Memory B cell (primary cell): ENCODE measurements at regions not wholly inside any gene's neighbourhood (a gene's known extent, or its start where the extent isn't known, plus 50 kb on each side); places are given as distances from the start of the nearest gene placed in this dataset.

Source experiments
- ATAC-seq: fragments of 150-1000 bp; cut with Tn5 transposase; 2 replicates; pipeline ENCODE4 v1.10.0; 2021; ENCODE audit warnings: low read depth, mild to moderate bottlenecking, moderate library complexity
- DNase-seq, 2 donors: peaks; one replicate each; pipeline ENCODE4 v3.0.0; 2022; ENCODE audit warnings: low spot score in 2 of 2
- H3K27ac Mint-ChIP-seq: one replicate; pipeline ENCODE4 v1.8.0; 2022; ENCODE audit warnings: mild to moderate bottlenecking, moderate library complexity, mixed read lengths
- H3K27me3 Mint-ChIP-seq: one replicate; pipeline ENCODE4 v1.8.0; 2022; ENCODE audit warnings: mixed read lengths
- H3K36me3 Mint-ChIP-seq: one replicate; pipeline ENCODE4 v1.8.0; 2022; ENCODE audit warnings: mild to moderate bottlenecking, mixed read lengths
- H3K4me1 Mint-ChIP-seq: one replicate; pipeline ENCODE4 v1.8.0; 2022; ENCODE audit warnings: mixed read lengths
- H3K4me3 Mint-ChIP-seq: one replicate; pipeline ENCODE4 v1.8.0; 2022; ENCODE audit warnings: mild to moderate bottlenecking, moderate library complexity, mixed read lengths
- H3K9me3 Mint-ChIP-seq: one replicate; pipeline ENCODE4 v1.8.0; 2022; ENCODE audit warnings: mixed read lengths

DNA sequence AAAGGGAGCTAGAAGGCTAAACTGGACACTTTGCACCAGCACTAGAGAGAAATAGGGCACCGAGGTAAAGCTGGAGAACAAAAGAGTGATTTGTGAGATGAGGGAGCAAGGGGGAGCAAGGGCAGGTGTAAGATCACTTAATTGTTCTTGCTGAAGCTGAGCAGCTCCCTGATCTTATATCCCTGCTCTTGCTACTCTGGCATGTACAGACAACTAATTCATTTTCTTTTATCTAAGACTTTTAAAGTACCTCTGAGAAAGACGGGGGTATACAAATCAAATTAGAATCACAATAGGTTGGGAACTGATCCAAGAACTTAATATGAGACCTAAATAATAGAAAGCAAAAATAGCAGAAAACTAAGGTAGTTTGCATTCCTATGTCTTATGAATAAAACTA, 381.7 kb upstream of the POU3F2 start:
- no peak for ATAC-seq
- Mint-ChIP-seq H3K27me3 (no peaks in the 10 kb centered on the region), H3K27ac (no peak overlapping the region)

DNA sequence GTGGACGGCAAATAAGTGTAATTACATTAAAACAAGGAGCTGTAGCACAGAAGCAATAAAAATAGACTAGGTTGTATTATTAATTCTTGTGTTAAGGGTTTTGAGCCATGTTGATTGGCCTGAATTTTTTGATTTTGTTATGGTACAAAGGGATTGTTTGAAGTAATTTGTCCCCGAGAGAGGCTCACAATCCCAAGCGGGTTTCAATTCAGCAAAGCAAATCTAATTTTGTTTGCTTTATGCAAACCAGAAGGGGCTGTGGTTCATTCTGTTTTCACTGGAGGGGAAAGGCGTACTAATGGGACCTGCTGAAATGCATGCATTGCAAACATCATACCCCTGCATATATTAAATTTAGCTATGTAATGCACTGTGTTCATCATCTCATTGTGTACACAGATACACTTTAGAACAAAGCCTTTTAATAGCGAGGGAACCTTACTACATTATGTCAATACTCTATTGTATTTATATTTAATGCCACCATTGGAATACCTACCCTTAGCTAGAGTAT, 379.5 kb upstream of the POU3F2 start:
- no peak overlapping the region for H3K27ac Mint-ChIP-seq
- DNase-seq (no peak), ATAC-seq (no peak)
- no peaks in the 10 kb centered on the region for H3K9me3 Mint-ChIP-seq
- no peaks in the 10 kb centered on the region for H3K27me3 Mint-ChIP-seq
- no peaks in the 10 kb centered on the region for H3K4me1 Mint-ChIP-seq
- no peak overlapping the region for H3K4me3 Mint-ChIP-seq
- H3K36me3 Mint-ChIP-seq: no peaks in the 10 kb centered on the region

More for the DNA sequence above, 381.7 kb upstream of the POU3F2 start:
- Mint-ChIP-seq H3K9me3 (no peaks in the 10 kb centered on the region), H3K36me3 (no peaks in the 10 kb centered on the region), H3K4me3 (no peak overlapping the region), H3K4me1 (no peaks in the 10 kb centered on the region)
- no peak for DNase-seq

DNA sequence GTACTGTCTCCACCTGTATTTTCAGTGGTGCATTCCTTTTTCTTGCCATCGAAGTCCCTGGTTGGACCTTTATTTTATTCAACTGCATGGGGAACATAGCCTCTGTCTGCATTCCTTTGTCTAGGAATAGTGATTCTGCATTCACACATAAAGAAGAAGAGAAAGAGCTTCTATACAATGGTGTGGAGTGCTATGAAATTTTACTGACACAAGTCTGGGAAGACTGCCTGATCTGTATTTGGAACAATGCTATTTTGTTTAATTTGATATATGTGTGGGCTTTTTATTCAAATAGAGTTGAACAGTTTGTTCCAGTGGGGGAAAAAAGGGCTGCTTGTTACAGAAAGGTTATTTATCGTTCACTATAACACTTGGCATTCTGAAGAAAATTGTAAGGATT, 375.7 kb upstream of the POU3F2 start:
- H3K4me3 Mint-ChIP-seq: no peak overlapping the region
- no peaks in the 10 kb centered on the region for H3K27me3 Mint-ChIP-seq
- DNase-seq (no peak), ATAC-seq (no peak)
- H3K27ac Mint-ChIP-seq: no peak overlapping the region
- peaks cover 2% of the 10 kb centered on the region for H3K9me3 Mint-ChIP-seq
- H3K4me1 Mint-ChIP-seq: no peaks in the 10 kb centered on the region
- H3K36me3 Mint-ChIP-seq: no peaks in the 10 kb centered on the region

- no peaks in the 10 kb centered on the region for H3K36me3 Mint-ChIP-seq
- no peak overlapping the region for H3K27ac Mint-ChIP-seq
- no peak for ATAC-seq
Measured at GRCh38 chr6:98463038-98464000, 371.1 kb upstream of the POU3F2 start.

DNA sequence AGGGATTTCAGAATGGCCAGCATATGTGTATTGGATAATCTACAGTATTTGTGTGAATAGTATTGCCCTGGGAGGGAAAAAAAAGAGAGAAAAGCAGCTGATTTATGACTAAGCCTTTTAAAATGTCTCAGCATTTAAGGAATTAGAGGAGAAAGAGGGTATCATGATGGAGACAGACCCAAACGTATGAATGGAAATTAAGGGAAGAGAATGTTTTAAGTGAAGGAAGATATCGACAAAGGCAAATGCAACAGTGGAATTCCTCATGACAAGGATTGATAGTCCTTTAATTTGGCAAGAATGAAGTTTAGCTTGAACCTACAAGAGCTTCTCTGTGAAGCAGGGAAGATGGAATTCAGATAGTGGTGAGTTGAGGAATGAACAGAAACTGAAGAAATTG, 367.3 kb upstream of the POU3F2 start:
- ATAC-seq (no peak), DNase-seq (no peak)
- Mint-ChIP-seq H3K27me3 (no peaks in the 10 kb centered on the region), H3K4me1 (no peaks in the 10 kb centered on the region), H3K4me3 (no peak overlapping the region), H3K36me3 (no peaks in the 10 kb centered on the region), H3K27ac (no peak overlapping the region), H3K9me3 (peaks cover 7% of the 10 kb centered on the region)

More at GRCh38 chr6:98463038-98464000, 371.1 kb upstream of the POU3F2 start:
- Mint-ChIP-seq H3K27me3 (no peaks in the 10 kb centered on the region), H3K9me3 (peaks cover 2% of the 10 kb centered on the region), H3K4me3 (no peak overlapping the region), H3K4me1 (no peaks in the 10 kb centered on the region)
- DNase-seq: no peak

DNA sequence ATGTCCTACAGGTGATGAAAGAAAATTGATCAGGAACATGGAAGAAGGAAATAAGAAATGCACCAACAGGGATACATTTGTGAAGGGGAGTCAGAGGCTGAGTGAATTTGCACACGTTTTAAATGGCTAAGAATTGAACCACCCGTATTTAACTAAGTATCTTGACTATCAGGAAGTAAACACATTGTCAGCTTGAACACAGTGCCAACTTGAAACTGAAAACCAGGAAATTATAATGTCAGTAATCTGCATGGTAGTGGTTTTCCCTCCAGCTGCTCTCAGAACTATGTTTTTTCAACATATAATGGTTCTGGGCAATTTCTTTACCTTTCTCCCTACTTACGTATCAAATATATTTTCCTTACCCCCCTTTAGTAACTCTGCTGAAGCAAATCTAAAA, 366.5 kb upstream of the POU3F2 start:
- no peaks in the 10 kb centered on the region for H3K4me1 Mint-ChIP-seq
- no peaks in the 10 kb centered on the region for H3K36me3 Mint-ChIP-seq
- H3K27ac Mint-ChIP-seq: no peak overlapping the region
- no peak overlapping the region for H3K4me3 Mint-ChIP-seq
- H3K27me3 Mint-ChIP-seq: no peaks in the 10 kb centered on the region
- DNase-seq (no peak), ATAC-seq (no peak)
- peaks cover 7% of the 10 kb centered on the region for H3K9me3 Mint-ChIP-seq

GRCh38 chr6:98469141-98469540, 365.2 kb upstream of the POU3F2 start:
- ATAC-seq (no peak), DNase-seq (no peak)
- Mint-ChIP-seq H3K4me1 (no peaks in the 10 kb centered on the region), H3K4me3 (no peak overlapping the region), H3K27ac (no peak overlapping the region), H3K36me3 (no peaks in the 10 kb centered on the region), H3K9me3 (peaks cover 7% of the 10 kb centered on the region), H3K27me3 (no peaks in the 10 kb centered on the region)

- H3K27ac Mint-ChIP-seq: no peak overlapping the region
- H3K36me3 Mint-ChIP-seq: no peaks in the 10 kb centered on the region
- no peaks in the 10 kb centered on the region for H3K27me3 Mint-ChIP-seq
- H3K4me1 Mint-ChIP-seq: no peaks in the 10 kb centered on the region
- H3K4me3 Mint-ChIP-seq: no peak overlapping the region
- DNase-seq (no peak), ATAC-seq (no peak)
- H3K9me3 Mint-ChIP-seq: peaks cover 7% of the 10 kb centered on the region
Measured at GRCh38 chr6:98470821-98471220, 363.6 kb upstream of the POU3F2 start.

DNA sequence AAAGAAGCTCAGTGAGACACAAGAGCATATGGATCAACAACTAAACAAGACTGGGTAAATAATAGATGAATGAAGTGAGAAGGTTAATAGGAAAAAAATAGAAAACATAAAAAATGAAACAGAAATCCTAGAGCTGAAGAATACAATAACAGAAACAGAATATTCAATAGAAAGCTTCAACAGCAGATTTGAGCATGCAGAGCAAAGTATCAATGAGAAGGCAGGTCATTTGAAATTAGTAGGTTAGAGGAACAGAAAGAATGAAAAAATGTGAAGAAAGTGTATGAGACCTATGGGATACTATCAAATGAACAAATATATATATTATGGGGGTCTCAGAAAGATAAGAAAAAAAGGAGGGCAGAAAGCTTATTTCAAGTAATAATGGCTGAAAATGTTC, 362.9 kb upstream of the POU3F2 start:
- H3K9me3 Mint-ChIP-seq: peaks cover 7% of the 10 kb centered on the region
- H3K4me1 Mint-ChIP-seq: no peaks in the 10 kb centered on the region
- H3K36me3 Mint-ChIP-seq: no peaks in the 10 kb centered on the region
- ATAC-seq (no peak), DNase-seq (no peak)
- no peak overlapping the region for H3K27ac Mint-ChIP-seq
- H3K4me3 Mint-ChIP-seq: no peak overlapping the region
- H3K27me3 Mint-ChIP-seq: no peaks in the 10 kb centered on the region

DNA sequence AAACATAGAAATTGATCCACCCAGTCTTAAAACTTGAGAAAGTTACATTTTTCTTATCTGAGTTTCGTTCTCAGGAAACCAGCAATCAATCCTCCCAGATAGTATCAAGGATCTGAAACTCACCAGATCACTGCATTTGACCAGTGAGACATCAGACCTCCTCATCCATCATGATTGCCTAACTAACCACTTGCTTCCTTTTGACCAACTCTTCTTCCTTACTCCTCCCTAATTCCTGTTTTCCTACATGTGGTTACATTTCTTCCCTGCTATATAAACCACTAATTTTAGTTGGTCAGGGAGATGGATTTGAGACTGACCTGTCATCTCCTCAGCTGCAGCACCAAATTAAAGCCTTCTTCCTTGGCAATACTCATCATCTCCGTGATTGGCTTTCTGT, 357.1 kb upstream of the POU3F2 start:
- Mint-ChIP-seq H3K9me3 (peaks cover 6% of the 10 kb centered on the region), H3K27ac (no peak overlapping the region), H3K27me3 (no peaks in the 10 kb centered on the region), H3K36me3 (no peaks in the 10 kb centered on the region), H3K4me3 (no peak overlapping the region), H3K4me1 (no peaks in the 10 kb centered on the region)
- no peak for ATAC-seq
- no peak for DNase-seq

GRCh38 chr6:98484696-98485095, 349.7 kb upstream of the POU3F2 start:
- no peak for DNase-seq
- no peak for ATAC-seq
- Mint-ChIP-seq H3K9me3 (peaks cover 10% of the 10 kb centered on the region), H3K27ac (no peak overlapping the region), H3K36me3 (no peaks in the 10 kb centered on the region), H3K4me3 (no peak overlapping the region), H3K27me3 (no peaks in the 10 kb centered on the region), H3K4me1 (no peaks in the 10 kb centered on the region)

DNA sequence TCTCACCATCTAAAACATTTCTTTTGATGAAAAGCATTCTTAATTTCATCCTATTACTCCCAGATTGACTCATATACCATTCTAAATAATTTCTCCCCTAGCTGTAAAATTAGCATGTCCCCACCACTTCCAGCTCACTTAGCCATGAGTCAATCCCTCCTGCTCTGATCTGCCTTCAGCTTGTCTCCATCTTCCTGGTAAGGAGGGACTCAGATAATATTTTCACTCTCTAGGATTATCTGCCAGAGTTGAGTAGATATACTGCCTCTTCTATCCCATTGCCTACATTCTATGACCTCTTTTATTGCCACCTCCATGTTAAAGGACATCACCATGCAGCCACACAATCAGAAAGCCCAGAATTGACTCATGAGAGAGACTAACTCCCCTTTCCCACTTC, 348.8 kb upstream of the POU3F2 start:
- Mint-ChIP-seq H3K9me3 (peaks cover 4% of the 10 kb centered on the region), H3K36me3 (no peaks in the 10 kb centered on the region), H3K27ac (no peak overlapping the region), H3K4me1 (no peaks in the 10 kb centered on the region), H3K4me3 (no peak overlapping the region), H3K27me3 (no peaks in the 10 kb centered on the region)
- ATAC-seq (no peak), DNase-seq (no peak)

GRCh38 chr6:98486057-98486456, 348.3 kb upstream of the POU3F2 start:
- no peaks in the 10 kb centered on the region for H3K27me3 Mint-ChIP-seq
- no peak overlapping the region for H3K4me3 Mint-ChIP-seq
- no peak for ATAC-seq
- H3K27ac Mint-ChIP-seq: no peak overlapping the region
- H3K36me3 Mint-ChIP-seq: no peaks in the 10 kb centered on the region
- H3K9me3 Mint-ChIP-seq: peaks cover 4% of the 10 kb centered on the region
- H3K4me1 Mint-ChIP-seq: no peaks in the 10 kb centered on the region
- DNase-seq: no peak

GRCh38 chr6:98487612-98488011, 346.8 kb upstream of the POU3F2 start:
- H3K36me3 Mint-ChIP-seq: no peaks in the 10 kb centered on the region
- H3K4me3 Mint-ChIP-seq: no peak overlapping the region
- H3K27ac Mint-ChIP-seq: no peak overlapping the region
- no peaks in the 10 kb centered on the region for H3K27me3 Mint-ChIP-seq
- ATAC-seq (no peak), DNase-seq (no peak)
- peaks cover 4% of the 10 kb centered on the region for H3K9me3 Mint-ChIP-seq
- no peaks in the 10 kb centered on the region for H3K4me1 Mint-ChIP-seq
